ENCODE measurements at regions not wholly inside any gene's neighbourhood (a gene's known extent, or its start where the extent isn't known, plus 50 kb on each side); places are given as distances from the start of the nearest gene placed in this dataset.
A peak's percentile ranks its signal among the peaks of the same experiment; 100 is the strongest.

DNA sequence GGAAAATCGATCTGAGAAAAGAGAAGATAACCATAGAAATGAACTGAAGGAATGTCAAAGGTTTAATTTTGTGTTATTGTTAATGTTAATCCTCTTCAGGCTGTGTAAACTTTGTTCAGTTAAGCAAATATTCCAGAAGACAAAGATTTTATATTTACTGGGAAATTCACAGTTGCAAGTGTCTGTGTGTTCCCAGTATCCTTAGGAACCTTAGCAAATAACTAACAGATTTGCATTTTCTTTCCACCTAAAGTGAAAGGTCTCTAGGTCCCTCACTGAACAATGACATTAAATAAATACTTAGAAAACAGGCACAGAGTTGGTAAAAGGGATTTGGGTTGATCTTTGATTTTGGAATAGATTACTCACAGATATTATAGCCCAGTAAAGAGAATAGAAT, 324.7 kb downstream of the C4orf33 start:
- no peak for DNase-seq (ENCODE audit: low spot score)

DNA sequence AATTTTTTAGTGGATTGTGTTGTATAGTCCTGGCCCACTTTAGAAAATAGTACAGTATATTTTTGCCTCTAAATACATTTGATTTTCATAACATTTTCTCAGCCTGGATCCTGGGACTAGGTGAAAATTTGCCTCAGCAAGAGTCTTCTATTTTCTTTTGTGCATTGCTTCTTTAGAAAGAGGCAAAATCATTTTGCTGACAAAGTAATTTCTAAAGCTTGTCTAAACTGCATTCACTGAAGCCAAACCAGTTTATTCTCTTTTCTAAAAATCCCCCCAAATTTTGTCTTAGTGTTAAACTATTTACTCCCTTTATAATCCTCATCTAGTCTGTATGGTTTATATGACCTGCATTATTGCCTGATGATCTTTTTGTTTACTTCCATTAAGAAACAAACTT, 326.3 kb downstream of the C4orf33 start:
- no peak for DNase-seq (ENCODE audit: low spot score)

DNA sequence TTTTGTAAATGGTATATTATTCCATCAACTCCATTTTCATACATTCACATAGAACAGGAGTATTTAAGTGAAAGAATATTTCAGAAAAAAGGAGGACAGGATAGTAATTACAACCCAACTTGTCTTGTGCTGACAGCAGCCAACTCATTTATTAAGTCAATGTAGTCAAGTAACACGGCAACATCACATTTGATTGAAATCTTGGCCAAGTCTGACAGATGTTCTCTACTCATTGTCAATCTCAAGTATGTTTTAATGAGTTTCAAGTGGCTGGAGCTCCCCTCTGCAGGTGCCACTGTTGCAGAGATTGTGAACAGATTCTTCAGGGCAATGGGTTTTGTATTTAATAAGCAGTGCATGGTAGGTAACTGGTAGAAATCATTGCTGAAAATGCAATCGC, 332.5 kb downstream of the C4orf33 start:
- DNase-seq (ENCODE audit: low spot score) = no peak

DNA sequence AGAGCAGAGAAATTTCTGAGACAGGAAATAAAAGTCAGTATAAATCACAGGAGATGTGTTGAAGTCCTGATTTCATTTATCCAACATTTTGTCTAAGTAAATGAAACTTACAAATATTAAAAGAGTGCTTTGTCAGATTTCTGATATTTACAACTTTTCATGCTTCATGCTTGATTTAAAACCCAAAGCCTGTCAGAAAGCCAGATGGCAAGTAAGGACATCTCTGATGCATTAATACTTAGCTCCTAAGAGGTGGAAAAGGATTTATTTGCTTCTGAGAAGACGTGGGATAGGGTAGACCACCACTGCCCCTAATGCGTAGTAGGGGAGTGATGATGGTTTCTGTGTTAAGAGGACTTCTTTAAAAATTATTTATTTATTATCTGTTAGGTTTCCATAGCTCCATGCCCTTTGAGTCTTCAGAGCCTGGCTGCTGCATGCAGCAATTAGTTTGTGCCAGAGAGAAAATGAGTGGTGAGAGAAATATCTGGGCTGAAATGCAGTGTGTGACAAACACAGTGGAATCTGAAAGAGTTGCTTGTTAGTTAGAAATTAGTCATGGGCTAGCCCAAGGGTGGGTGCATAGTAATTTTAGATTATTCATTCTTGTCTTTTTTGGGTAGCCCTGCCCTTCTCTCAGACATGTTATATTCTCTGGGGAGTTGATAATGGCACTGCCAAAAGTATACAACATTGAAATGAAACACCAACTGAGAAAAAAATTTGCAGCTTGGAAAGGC, 333.8 kb downstream of the C4orf33 start:
- DNase-seq (ENCODE audit: low spot score) = no peak

DNA sequence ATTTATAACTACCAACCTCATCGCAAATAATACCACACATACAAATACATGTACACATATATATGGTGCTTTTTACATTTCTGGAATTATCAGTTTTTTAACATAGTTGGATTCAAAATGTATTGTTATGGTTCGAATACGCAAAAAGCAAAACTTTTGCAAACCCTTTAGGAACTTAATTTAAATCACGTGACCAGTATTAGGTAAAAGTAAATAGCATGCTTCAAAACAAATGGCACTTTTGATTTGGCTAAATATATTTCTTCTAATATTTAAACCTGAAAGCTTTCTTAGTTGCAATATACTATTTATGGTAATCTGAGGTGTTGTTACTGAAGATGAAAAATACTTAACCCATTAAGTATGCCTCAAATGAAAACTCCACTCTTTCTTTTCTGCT, 341.4 kb downstream of the C4orf33 start:
- DNase-seq (ENCODE audit: low spot score) = no peak

DNA sequence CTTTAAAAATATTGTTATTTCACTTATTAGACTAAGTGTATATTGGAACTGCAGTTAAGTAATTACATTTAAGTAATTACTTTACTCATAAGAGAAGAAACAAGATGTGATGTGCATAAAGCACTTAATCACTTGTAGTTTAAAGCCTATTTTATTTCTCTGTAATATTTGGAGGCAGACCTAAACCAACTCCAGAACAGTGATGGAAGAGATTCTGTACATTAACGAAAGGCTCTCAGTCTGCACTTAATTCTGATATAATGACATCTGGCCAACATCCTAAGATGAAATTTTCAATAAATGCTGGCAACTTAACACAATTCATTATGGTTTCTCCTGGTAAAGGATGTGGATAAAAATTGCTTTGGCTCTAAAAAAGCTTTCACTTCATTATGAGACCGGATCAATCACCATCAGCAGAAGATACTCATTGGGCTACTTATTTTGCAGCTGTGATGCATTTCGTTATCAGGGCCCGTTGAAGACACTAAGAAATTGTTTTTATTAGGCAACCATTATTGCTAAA, 342.6 kb downstream of the C4orf33 start:
- no peak for DNase-seq (ENCODE audit: low spot score)

DNA sequence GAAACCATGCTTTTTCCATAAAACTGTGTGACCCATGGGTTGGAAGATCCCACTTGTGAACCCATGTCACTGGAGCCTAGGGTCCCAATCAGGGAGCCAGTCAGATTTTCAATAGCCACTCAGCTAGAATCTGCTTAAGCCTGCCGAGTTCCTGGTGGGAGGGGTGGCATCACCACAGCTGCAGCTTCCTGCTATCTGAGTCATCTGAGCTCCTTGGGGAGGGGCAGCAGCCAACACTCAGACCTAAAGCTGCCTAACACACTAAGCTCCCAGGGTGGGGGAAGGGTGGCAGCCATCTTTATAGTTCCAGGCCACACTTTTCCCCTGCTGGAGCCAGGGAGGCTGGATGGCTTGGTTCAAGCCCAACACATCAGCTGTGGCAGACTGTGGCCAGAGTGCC, 350.1 kb downstream of the C4orf33 start:
- DNase-seq (ENCODE audit: low spot score) = no peak

DNA sequence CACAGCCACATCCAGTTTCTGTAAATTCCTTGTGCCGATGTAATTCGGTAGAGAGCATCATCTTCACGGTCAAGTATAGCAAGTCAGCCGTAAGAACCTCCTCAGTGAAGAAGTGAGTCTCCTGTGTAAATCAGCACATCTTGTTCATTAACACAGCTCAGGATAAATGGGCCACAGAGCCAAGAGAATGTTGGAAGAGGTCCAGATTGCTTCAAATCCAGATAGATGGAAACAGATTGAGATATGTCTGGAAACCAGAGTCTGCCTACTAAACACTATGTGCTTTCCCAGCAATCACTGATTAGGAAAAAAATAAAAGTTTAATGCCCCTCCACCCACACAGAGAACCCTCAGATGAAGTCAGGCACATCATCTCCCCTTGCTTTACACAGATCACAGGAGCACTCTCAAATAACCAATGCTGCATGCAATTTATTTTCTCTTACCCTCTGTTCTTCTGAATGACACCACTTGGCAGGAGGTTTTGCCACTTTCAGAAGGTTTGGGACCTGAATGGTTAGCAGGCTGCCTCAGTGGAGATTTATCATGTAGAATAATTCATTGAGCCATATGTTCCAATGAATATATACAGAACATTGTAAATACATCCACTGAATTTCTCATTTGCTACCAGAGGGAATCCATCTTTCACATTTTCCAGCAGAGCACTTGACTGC, 357.7 kb downstream of the C4orf33 start:
- peak; percentile 46 for DNase-seq (ENCODE audit: low spot score)

DNA sequence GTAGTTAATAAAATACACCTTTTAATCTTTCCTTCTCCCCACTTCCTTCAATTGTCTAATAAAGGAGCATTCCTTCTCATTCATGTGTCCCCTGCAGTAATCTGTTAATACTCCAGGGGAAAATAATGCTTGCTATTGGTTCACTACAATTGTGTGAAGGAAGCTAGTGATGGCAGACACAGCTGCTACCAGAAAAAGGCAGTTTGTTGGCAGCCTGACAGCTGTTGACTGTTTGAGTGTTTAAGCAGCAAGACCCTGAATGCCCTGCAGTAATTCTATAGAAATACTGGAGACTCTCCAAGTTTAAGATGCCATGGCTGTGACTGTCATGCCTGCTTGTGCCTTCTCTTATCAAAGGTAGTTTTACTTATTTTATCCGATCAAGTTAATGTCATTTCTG, 359.5 kb downstream of the C4orf33 start:
- no peak for DNase-seq (ENCODE audit: low spot score)

DNA sequence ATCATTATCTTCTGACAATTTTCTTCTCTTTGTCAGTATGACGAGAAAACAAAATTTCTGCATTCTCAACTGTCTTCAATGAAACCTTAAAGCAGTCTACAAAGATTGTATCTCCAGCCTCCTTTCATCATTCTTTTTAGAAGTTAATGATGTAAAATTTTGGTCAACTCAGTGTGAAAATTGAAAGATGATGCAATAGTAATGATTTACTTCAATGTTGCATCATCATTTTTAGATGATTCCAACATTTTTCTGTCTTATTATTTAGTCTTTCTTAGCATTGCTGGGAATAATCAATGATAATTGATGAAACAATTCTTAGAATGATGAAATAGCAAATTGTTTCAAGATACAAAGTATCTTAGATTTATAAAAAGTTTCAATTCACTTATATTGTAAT, 372.7 kb downstream of the C4orf33 start:
- DNase-seq (ENCODE audit: low spot score) = no peak

DNA sequence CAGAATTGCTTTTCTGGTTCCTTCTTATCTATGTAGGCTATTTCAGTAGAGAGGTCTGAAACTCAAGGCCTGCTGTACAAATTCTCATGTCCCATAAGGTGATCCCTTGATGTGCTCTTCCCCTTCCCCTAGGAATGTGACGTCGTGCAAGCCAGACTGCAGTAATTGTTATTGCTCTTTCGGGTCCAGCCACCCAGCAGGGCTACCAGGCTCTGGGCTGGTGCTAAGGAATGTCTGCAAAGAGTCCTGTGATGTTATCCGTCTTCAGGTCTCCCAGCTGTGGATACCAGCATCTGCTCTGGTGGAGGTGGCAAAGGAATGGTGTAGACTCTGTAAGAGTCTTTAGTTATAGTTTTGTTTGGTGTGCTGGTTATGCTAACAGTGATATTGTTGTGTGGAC, 378.7 kb downstream of the C4orf33 start:
- no peak for DNase-seq (ENCODE audit: low spot score)

DNA sequence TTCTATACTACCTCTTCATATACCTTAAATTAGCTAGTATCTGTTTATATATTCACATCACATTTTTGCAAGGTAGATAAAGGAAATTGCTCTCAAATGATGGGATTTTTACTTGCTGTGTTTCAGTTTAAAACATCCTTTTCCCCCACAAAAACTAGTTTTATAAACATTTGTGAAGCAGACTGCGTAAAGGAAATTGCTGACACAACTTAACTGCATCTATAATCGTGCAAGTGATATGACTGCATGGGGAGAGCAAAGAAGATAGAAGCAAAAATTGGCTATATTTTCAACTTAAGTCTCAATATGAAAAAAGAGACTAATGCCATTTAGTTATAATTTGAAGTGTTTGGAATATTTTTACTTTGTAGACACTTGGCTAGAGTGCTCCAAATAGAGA, 385.2 kb downstream of the C4orf33 start:
- DNase-seq (ENCODE audit: low spot score) = no peak

DNA sequence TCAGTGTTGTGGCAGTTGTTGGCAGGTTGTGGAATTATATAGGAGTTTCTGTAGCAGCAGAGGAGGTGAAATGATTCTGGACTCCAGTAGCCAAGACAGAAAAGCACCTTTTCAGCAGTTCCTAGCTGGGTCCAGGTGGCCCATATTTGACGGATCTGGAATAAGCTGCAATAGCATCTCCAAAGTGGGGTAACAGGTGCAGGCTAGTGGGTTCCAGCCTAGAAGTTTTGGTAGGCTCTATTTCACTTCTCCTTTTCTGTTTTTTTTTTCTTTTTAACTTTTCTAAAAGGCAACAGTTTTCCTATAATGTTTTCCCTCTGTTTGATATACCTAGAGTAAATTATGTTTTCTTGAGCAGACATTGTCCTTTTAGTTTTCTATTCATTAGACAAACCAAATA, 392.5 kb downstream of the C4orf33 start:
- DNase-seq (ENCODE audit: low spot score) = no peak

DNA sequence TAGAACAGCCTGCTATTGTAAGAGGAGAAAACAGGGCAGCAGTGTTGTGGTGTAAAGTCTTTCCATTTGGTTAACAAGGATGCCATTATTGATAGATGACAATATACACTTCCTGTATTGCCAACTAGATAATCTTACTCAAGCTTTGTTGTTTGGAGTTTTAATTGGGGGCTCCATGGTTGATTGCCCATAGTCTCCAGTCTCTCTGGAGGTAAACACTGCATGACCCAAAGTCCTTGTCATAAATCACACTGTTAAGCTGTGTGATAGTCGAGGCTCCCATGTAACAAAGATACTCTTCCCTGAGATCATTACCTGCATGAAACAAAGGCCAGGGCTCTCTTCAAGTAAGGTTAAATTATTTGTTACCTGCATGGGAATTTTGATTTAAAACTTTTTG, 394.6 kb downstream of the C4orf33 start:
- DNase-seq (ENCODE audit: low spot score) = no peak

DNA sequence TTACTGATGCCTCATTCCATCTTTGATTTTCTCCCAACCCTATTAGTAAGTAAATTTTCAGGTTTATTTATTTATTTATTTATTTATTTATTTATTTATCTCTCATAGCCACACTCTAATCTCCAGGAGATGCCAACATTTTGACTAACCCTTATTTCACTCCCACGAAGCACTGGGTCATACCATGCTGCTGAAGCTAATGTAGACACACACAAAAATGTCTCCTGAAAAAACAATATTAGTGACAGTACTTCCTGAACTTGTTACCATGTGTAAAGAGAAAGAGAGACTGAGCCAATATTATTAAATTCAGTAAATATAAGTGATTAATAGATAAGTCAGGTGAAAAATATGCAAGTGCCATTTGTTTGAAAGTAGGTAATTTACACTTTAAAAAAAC, 402.7 kb downstream of the C4orf33 start:
- no peak for DNase-seq (ENCODE audit: low spot score)

DNA sequence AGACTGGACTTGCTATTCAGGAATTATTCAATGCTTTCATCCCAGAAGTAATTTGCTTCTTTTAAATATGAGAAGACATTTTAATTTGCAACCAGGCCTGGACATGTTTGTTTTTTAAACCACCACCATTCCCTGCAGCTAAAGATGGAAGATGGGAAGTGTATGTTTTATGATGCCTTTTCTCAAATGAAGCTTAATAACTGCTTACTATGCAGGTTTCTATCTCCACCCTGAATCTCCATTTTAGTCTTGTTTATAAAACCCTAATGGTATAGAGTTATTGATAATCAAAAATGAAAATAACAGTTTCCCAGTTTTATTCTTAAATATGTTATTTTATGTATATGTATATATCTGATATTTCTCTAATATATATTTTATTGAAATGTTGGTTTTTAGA, 418.9 kb downstream of the C4orf33 start:
- no peak for DNase-seq (ENCODE audit: low spot score)

DNA sequence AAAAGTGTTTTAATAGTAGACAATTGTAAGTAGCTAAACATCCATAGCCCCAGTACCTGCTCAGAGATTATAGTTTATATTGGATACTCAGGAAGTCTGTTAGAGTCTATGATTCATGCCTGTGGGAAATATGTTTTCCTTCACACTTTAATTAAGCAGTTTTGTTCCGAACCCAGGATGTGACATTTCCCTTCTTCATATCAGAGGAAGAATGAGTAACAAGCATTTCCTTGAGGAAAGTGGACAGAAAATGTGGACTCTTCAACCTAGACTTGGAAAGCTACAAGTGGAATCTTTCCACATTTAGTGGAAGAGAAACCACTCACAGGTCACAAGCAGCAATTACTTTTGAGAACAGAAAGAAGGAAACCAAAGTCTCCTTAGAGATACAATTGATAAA, 419.4 kb downstream of the C4orf33 start:
- no peak for DNase-seq (ENCODE audit: low spot score)

DNA sequence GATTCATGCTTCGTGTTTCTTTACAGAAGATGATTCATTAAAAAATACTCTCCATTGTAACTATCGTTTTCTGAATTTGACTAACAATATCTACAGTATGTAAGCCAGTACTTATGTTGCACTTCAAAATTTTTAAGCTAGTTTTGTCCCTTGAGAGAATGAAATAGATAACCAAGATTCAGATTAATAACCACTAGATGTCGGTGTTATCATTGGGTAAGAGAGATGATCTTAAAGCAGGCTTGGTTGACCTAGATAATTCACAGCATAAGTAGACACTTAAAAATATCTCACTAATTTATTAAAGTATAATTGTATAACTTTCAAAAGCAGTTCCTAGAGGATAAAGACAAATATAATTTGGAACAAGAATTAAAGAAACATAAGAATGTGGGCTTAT, 430.9 kb downstream of the C4orf33 start:
- DNase-seq (ENCODE audit: low spot score) = no peak

DNA sequence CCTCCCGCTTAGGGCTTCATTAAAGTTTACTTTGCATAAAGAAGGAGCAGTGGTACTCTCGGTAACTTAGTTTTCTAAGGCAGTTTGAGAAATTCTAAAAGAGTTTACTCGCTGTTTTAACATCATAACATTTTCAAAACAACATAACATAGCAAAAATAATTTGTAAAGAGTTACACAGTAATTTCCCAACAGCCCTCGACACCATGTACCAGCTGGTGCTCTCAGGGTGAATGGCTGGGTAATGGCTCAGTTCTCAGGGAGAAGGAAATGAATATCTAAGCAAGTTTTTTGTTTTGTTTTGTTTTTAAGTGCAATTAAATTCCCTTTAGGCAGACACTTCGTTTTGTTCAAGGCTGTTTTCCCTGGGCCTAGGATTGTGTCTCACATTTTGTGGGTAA, 435.3 kb downstream of the C4orf33 start:
- no peak for DNase-seq (ENCODE audit: low spot score)

DNA sequence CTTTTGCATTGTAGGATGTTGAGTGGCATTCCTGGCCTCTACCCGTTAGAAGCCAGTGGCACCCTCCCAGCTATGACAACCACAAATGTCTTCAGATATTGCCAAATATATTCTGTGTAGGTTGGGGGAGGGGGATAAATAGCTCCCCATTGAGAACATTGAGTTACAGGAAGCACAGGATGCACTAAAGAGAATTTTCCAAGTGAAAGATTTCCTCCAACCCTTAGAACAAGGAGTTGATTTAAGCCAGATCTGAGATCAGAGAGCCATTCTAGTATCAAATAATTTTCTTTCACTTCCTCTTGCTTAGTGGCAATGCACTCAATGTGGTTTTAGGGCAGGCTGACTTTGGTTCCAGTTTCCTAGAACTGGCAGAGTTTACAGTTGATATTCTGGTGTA, 436.6 kb downstream of the C4orf33 start:
- no peak for DNase-seq (ENCODE audit: low spot score)

DNA sequence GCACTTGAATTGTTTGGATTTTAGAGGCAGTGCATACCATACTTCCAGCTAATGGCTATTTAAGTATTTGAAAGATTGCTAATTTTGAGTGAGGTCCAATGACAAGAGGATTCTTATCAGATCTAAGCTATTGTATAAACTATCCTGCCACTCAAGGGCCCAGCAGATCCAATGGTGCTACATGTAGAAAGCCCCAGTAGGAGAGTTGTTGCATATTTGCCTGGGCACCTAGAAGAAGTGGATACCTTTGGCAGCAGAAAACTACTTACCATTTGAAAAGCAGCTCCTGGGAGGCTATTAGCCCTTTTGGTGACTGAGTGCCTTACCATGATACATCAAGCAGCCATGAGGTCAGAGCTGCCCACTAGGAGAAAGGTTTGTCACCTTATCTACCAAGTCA, 447.3 kb downstream of the C4orf33 start:
- no peak for DNase-seq (ENCODE audit: low spot score)

DNA sequence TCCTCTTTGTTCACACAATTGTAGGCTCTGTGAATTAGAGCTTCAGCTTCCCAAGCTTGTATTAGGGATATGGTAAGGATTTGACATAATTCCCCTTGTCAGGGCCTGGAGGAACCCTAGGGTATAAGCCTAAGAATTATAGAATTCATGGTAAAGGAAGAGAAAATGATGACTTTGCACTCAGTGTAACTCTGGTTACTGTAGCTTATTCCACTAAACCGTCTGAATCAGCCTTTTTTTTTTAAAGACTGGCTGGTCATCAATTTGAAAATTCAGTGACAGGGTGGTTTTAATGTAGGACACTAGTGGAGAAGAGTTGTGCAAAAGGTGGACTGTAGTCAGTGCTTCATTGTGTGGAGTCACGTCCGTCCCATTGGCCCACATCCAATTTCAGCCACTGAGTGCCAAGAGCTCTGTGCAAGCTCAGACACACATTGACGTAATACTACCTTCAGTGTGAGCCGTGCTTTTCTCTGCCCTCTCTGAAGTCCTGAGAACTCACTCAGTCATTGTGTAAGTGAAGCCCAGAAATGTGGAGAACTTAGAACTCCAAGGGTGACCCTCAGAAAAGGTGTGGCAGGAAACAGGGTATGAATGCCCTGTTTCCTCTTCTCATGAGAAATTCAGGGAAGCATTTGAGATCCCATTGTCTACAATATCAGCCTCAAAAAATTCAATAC, 449.8 kb downstream of the C4orf33 start:
- peak; percentile 8 for DNase-seq (ENCODE audit: low spot score)

DNA sequence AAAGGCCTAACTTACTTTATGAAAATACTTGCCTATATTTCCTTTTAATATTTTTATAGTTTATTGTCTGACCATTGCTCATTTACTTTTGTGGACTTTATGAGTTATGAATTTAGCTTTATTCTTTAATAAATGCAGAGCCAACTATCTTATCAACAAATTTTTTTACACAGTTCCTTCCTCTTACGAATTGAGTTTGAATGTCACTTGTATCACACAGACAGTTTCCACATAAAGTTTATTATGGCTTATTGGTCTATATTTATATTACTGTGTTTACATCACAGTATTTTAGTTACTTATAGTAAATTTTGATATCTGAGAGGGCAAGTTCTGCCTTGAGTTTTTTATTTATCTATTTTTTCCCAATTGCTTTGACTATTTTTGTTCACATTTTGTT, 450.6 kb downstream of the C4orf33 start:
- no peak for DNase-seq (ENCODE audit: low spot score)
